ENCODE measurements at regions not wholly inside any gene's neighbourhood (a gene's known extent, or its start where the extent isn't known, plus 50 kb on each side); places are given as distances from the start of the nearest gene placed in this dataset.

DNA sequence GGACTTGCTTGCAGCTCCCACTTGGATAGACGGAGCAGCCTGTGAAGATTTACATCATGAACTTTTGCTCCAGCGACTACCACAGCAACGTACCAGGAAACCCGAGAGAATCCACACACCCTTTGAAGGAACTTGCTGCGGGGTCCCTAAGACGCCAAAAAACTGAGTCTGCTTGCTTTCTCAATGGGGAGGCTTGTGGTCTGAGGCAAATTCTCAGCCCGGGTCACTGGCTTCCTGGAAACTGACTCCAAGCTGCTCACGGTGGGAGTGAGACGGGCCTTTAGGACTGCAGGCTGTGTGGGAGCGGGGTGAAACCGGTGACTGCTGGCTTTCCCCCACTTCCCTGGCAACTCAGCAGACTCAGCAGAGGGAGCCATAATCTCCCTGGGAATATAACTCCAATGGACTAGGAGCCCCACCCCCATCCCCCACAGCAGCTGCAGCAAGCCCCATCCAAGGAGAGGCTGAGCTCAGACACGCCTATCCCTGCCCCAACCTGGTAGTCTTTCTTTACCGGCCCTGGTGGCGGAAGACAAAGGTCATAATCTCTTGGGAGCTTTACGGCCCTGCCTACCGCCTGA, 466.0 kb downstream of the CAAP1 start:
- Histone ChIP-seq H3K4me1 (replicated peaks in 1 of 4; ENCODE audit: control insufficient read depth in 3 of 4, insufficient read depth in 4 of 4, low read length in 3 of 4) (peaks cover 0 to 2% (median 0%) of the 10 kb centered on the region in 4 experiments; a peak in 1 of 7 replicates), H3K23me2 (ENCODE audit: low read depth, low read length) (no peaks in the 10 kb centered on the region), H2BK15ac (ENCODE audit: low read length) (no peak overlapping the region), H3K56ac (replicated peaks; ENCODE audit: insufficient read length, low read depth, low read length) (no peak overlapping the region), H4K8ac (ENCODE audit: extremely low read depth, insufficient read depth, low read length) (no peak overlapping the region), H3K79me2 (ENCODE audit: control insufficient read depth in 1 of 2, insufficient read depth in 2 of 2, low read length in 2 of 2) (no peaks in the 10 kb centered on the region), H3K4me2 (ENCODE audit: insufficient read depth in 1 of 2, low read depth in 2 of 2, low read length in 2 of 2) (no peak overlapping the region), H3K79me1 (ENCODE audit: low read depth, low read length) (no peaks in the 10 kb centered on the region), H3K4me3 (ENCODE audit: extremely low read depth in 1 of 4, insufficient read depth in 2 of 4, low read depth in 3 of 4, low read length in 4 of 4) (no peak overlapping the region), H3K27ac (ENCODE audit: low read depth, low read length) (no peak overlapping the region), H3K23ac (ENCODE audit: insufficient read length) (no peak overlapping the region), H3K18ac (ENCODE audit: extremely low read depth, low read length) (no peak overlapping the region), H2BK120ac (replicated peaks; ENCODE audit: low read depth, low read length) (no peak overlapping the region), H2BK5ac (ENCODE audit: low read depth, low read length) (no peak overlapping the region), H4K5ac (ENCODE audit: insufficient read length, low read depth, low read length) (no peak overlapping the region), H2BK20ac (ENCODE audit: low read length) (no peak overlapping the region), H4K20me1 (replicated peaks in 1 of 2; ENCODE audit: control insufficient read depth in 1 of 2, insufficient read depth in 2 of 2, low read length in 2 of 2) (no peaks in the 10 kb centered on the region), H3K9ac (replicated peaks in 1 of 4; ENCODE audit: extremely low read depth in 1 of 4, low read depth in 3 of 4, low read length in 3 of 4) (no peak overlapping the region), H2AK5ac (ENCODE audit: low read depth, low read length) (no peak overlapping the region), H3K9me3 (ENCODE audit: insufficient read depth in 2 of 2, low read depth in 1 of 2, low read length in 1 of 2) (no peaks in the 10 kb centered on the region), H2AFZ (ENCODE audit: low read length) (peak overlapping the region; percentile 79), H3K4ac (replicated peaks; ENCODE audit: insufficient read length, low read depth, low read length) (no peak overlapping the region), H3K36me3 (ENCODE audit: control insufficient read depth in 2 of 4, insufficient read depth in 4 of 4, low read length in 3 of 4) (no peaks in the 10 kb centered on the region), H3K14ac (ENCODE audit: insufficient read length) (no peak overlapping the region), H3K27me3 (replicated peaks in 1 of 4; ENCODE audit: control insufficient read depth in 3 of 4, extremely low read depth in 1 of 4, insufficient read depth in 3 of 4, low read length in 3 of 4) (no peaks in the 10 kb centered on the region), H4K91ac (replicated peaks; ENCODE audit: insufficient read length, low read length) (no peak overlapping the region), H2BK12ac (ENCODE audit: low read depth, low read length) (no peak overlapping the region)
- ChIA-PET POLR2A (ENCODE audit: partially characterized antibody) (no interaction called here), CTCF (ENCODE audit: partially characterized antibody) (interaction anchor here (0.7 to 1.2 kb wide), 3 partner anchors 32 to 229 kb away, joined by 3 read pairs; no protein-coding TSS in a partner anchor)
- peak; percentile 19 to 49 for DNase-seq (ENCODE audit: low read depth in 1 of 2, low spot score in 2 of 2)
- FAIRE-seq = no peak
- 94% methylated on average over 16 of the region's 16 CpGs; no CpG with 5 or more reads in 1 of the 2 experiments for WGBS, 2 experiments (ENCODE audit: extremely low coverage in 1 of 2, insufficient coverage in 1 of 2, insufficient read length in 1 of 2, insufficient replicate concordance in 2 of 2, low coverage in 1 of 2, low lambda C conversion rate in 2 of 2, missing lambda C conversion rate in 1 of 2)
- no peak for TF ChIP-seq TBP (IDR thresholded peaks at IDR 0.05; ENCODE audit: low read depth, low read length)
- TF ChIP-seq NRF1 (IDR thresholded peaks at IDR 0.05; ENCODE audit: low read depth, low read length) = no peak
- TF ChIP-seq RAD21 (IDR thresholded peaks at IDR 0.05 in 1 of 2, conservative IDR thresholded peaks at IDR 0.05 in 1 of 2; ENCODE audit: low read depth in 2 of 2, low read length in 2 of 2) = peak; percentile 19 to 24; a peak in 3 of 4 replicates
- no peak for TF ChIP-seq JUN (IDR thresholded peaks at IDR 0.05; ENCODE audit: low read depth, low read length)
